Smooth muscle cell of the brain vasculature (primary cell): ENCODE measurements at regions not wholly inside any gene's neighbourhood (a gene's known extent, or its start where the extent isn't known, plus 50 kb on each side); places are given as distances from the start of the nearest gene placed in this dataset.

ENCODE experiments used
- DNase-seq: peaks from one replicate; pipeline ENCODE4 v3.0.0-alpha.2; 2012; ENCODE audit warnings: low read depth, low spot score

- DNase-seq = no peak
Measured at GRCh38 chr6:133631421-133631820, 257.5 kb upstream of the TCF21 start.

DNA sequence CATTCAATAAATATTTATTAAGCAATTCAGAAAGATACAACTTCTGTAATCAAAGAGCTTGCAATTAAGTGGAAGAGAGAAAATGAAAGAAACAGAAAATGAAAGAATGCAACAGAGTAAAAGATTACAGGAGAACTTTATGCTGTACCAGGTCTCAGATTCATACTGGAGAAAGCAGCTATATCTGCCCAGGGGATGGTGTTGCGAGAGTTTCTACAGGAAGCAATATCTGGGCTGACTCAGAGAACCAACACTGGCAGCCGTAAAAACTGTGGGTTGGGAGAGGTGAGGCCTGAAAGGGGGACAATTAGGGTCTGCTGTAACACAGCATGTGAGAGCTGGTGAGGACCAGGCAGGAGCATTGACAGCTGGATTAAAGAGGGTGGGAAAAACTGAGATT lies 256.7 kb upstream of the TCF21 start:
- no peak for DNase-seq

DNA sequence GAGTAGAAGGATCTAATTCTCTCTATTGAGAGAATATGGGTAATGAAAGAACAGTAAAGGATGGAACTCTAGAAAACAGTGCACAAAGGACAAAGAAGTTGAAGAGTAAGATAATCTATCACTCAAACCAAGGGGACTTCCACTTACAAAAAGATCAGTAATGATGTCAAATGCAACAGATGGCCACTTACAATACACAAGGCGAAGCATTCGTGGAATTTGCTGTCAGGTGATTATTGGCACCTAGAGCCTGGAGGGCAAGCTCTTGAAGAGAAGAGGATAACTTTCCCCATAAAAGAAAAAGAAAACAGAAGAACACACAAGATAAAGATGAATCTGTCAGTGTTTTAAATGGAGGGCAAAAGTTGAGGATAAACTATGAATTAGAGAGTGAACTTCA lies 256.0 kb upstream of the TCF21 start:
- no peak for DNase-seq

- DNase-seq = no peak
Measured at GRCh38 chr6:133634474-133634873, 254.4 kb upstream of the TCF21 start.

DNA sequence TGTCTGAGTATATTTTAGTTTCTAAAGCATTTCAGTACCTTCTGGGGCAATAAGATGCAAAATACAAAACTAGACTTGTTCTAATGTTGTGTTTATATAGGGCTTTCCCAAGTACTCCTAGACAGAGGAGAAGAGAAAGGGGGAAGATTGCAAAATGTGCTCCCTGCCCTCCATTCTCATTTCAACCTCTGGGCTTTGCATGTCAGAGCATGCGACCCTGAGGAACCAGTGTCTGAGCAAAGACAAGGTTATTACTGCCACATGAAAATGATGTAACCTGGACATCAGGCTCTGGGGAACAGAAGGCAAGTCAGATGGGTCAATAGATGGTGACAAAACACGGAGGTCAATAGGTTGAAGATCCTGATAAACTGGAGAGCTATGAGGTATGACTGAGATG lies 253.5 kb upstream of the TCF21 start:
- DNase-seq = no peak

- DNase-seq = no peak
Measured at GRCh38 chr6:133637436-133637835, 251.5 kb upstream of the TCF21 start.

GRCh38 chr6:133637874-133638273 lies 251.0 kb upstream of the TCF21 start:
- no peak for DNase-seq

- DNase-seq = no peak
Measured at GRCh38 chr6:133641104-133641503, 247.8 kb upstream of the TCF21 start.

- no peak for DNase-seq
Measured at GRCh38 chr6:133644548-133644891, 244.4 kb upstream of the TCF21 start.

- no peak for DNase-seq
Measured at GRCh38 chr6:133644892-133645619, 243.9 kb upstream of the TCF21 start.

- DNase-seq = no peak
Measured at GRCh38 chr6:133645966-133646740, 242.8 kb upstream of the TCF21 start.

GRCh38 chr6:133648581-133648980 lies 240.3 kb upstream of the TCF21 start:
- no peak for DNase-seq

DNA sequence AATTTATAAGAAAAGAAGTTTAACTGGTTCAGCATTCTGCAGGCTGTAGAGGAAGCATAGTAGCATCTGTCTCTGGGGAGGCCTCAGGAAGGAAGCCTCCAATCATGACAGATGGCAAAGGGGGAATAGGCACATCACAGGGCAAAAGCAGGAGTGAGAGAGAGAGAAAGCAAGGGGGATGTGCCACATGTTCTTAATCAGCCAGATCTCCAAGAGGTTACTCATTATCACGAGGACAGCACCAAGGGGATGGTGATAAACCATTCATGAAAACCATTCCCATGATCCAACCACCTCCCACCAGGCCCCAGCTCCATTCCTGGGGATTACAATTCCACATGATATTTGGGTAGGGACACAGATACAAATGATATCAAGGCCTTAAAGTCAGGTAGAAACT lies 217.5 kb upstream of the TCF21 start:
- DNase-seq = no peak

DNA sequence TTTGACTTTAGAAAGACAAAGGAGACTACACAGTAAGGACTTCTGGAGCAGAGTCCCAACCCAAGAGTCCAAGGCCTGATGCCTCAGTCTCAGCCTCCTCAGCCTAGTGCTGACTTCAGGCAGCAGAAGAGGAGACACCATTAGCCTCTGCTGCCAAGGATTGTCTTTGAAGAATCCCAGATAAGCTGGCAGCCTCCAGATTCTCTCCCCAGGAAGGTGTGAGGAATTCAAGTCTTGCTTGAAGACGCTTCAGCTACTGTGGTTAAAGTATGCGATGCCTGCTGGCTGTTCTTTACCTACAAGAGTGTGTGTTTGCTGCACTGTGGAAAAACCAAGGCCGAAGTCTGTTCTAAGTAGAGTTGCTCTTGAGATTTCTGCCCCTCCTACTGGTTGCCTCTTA lies 215.9 kb upstream of the TCF21 start:
- DNase-seq = no peak

GRCh38 chr6:133674661-133675060 lies 214.3 kb upstream of the TCF21 start:
- no peak for DNase-seq

DNA sequence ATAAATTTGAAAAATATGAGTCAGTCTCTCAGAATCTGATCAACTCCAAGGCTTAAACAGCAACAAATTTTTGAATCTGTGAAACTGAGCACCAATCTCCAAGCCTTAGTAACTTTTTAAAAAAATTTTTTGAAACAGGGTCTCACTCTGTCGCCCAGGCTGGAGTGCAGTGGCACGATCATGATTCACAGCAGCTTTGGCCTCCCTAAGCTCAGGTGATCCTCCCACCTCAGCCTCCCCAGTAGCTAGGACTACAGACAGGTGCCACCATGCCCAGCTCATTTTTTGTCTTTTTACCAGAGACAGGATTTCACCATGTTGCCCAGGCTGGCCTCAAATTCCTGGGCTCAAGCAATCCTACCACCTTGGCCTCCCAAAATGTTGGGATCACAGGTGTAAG lies 207.9 kb upstream of the TCF21 start:
- DNase-seq = no peak

DNA sequence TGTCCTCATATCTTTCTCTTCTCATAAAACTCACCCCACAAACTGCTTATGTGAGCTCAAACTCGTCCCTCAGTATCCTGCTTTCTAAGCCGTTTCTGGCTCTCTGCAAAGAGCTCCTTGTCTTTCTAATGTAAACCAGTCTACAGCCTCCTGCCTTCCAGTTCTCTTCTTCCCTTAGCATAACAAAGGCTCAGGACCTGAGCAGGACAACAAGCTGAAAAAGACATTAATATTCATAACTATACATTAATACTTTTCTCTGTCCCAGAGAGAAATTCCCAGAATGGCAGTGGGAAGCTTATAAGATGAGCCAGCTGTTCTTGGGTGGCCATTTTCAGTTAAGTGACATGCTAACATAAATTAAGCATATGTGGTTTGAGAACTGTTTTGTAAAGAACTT lies 207.0 kb upstream of the TCF21 start:
- no peak for DNase-seq

DNA sequence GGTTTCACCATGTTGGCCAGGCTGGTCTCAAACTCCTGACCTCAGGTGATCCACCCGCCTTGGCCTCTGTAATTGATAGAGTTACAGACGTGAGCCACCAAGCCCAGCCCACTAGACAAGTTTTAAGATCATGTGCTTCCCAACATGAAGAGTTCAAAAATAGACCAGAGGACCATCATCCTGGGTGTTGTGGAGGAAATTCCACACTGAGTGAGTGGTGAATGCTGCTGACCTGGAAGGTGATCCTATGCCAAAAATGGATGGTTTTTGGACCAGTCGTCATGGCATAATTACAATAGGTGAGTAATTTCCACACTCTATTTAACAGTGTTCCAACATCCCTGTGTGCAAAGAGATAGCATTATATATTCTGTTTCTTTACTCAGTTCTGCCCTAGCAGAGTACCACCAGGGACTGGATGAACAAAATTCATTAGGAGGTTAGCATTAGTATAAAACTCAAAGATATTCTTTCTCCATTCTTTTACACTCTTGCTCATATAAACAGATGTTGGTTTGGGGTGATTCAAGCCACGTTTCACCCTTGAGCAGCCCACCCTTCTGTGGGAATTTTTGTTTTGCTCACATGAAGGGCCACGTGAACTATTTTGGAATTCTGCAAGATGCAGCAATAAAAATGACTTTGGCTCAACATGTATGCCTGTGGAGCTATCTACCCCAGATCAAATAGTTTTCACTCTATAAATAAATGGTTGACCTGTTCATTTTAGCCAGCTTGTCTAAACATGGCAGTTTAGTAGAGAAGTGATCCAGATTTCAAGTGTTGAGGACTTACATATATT lies 206.2 kb upstream of the TCF21 start:
- no peak for DNase-seq

- DNase-seq = no peak
Measured at GRCh38 chr6:133683308-133683580, 205.7 kb upstream of the TCF21 start.

DNA sequence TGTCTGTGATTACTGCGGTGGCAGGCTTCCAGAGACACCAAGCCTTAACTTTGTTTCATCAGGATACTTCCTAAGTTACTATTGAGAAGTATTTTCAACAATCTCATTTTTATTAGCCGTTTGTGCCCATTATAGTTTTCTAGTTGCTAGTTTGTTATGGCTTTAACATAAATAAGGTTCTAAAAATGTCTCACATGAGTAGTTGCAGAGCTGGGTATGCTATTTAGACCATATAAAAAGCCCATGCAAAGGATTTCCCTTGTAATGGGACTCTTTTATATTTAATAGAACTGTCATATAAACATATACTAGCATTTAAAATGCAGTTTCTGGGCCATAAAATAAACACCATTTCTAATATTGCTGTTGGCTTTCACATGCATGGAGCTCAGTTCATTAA lies 205.3 kb upstream of the TCF21 start:
- DNase-seq = no peak

GRCh38 chr6:133688705-133689492 lies 200.0 kb upstream of the TCF21 start:
- DNase-seq = no peak

GRCh38 chr6:133689863-133690262 lies 199.1 kb upstream of the TCF21 start:
- DNase-seq = no peak
